Loucy (cell line): ENCODE measurements at regions not wholly inside any gene's neighbourhood (a gene's known extent, or its start where the extent isn't known, plus 50 kb on each side); places are given as distances from the start of the nearest gene placed in this dataset.

Experiments
- H2AFZ ChIP-seq: fragments of 200-600 bp; sonication (generic); 2 replicates; pipeline ENCODE4 v1.6.0; 2016; ENCODE audit warnings: antibody characterized with exemption, mild to moderate bottlenecking, low read length, moderate library complexity
- H3F3A ChIP-seq: fragments of 200-600 bp; 2 replicates; pipeline ENCODE4 v1.6.0; 2016; ENCODE audit warnings: antibody characterized with exemption, low read depth, mild to moderate bottlenecking
- H3K27me3 ChIP-seq: fragments of 200-600 bp; sonication (generic); 2 replicates; pipeline ENCODE4 v1.6.1; 2014; ENCODE audit warnings: low read length, mild to moderate bottlenecking; ENCODE audit not compliant: insufficient read depth, poor library complexity, severe bottlenecking
- H3K36me3 ChIP-seq: fragments of 200-600 bp; sonication (generic); 2 replicates; pipeline ENCODE4 v1.6.1; 2016; ENCODE audit warnings: low read length; ENCODE audit not compliant: insufficient read depth
- H3K4me1 ChIP-seq: fragments of 200-600 bp; sonication (generic); 2 replicates; pipeline ENCODE4 v1.5.1; 2014; ENCODE audit warnings: low read length, mild to moderate bottlenecking; ENCODE audit not compliant: insufficient read depth, poor library complexity, severe bottlenecking
- H3K4me2 ChIP-seq: fragments of 200-600 bp; sonication (generic); 2 replicates; pipeline ENCODE4 v1.6.0; 2014; ENCODE audit warnings: antibody characterized with exemption, low read length, low read depth, mild to moderate bottlenecking; ENCODE audit not compliant: poor library complexity, severe bottlenecking
- H3K4me3 ChIP-seq: fragments of 200-600 bp; sonication (generic); 2 replicates; pipeline ENCODE4 v1.5.1; 2014; ENCODE audit warnings: low read length, mild to moderate bottlenecking, mixed read lengths; ENCODE audit not compliant: poor library complexity, severe bottlenecking
- H3K79me2 ChIP-seq: fragments of 200-600 bp; sonication (generic); 2 replicates; pipeline ENCODE4 v1.6.1; 2014; ENCODE audit warnings: low read length; ENCODE audit not compliant: insufficient read depth
- H3K9ac ChIP-seq: fragments of 200-600 bp; sonication (generic); 2 replicates; pipeline ENCODE4 v1.6.0; 2014; ENCODE audit warnings: mild to moderate bottlenecking, low read depth, low read length, moderate library complexity; ENCODE audit not compliant: poor library complexity, severe bottlenecking
- H3K9me2 ChIP-seq: fragments of 200-600 bp; sonication (generic); replicated peaks from 2 replicates; pipeline ENCODE4 v1.6.1; 2016; ENCODE audit warnings: low read depth, low read length, mixed read lengths
- H3K9me3 ChIP-seq: fragments of 200-600 bp; sonication (generic); 2 replicates; pipeline ENCODE4 v1.6.1; 2014; ENCODE audit warnings: mild to moderate bottlenecking, antibody characterized with exemption, low read length, low read depth; ENCODE audit not compliant: insufficient read depth
- H4K20me1 ChIP-seq: fragments of 200-600 bp; sonication (generic); 2 replicates; pipeline ENCODE4 v1.6.0; 2014; ENCODE audit warnings: antibody characterized with exemption, low read length, mild to moderate bottlenecking; ENCODE audit not compliant: insufficient read depth, poor library complexity, severe bottlenecking
- CTCF ChIP-seq: fragments of 200-600 bp; sonication (generic); conservative IDR thresholded peaks from 2 replicates; pipeline ENCODE4 v1.5.1; 2014; ENCODE audit warnings: mild to moderate bottlenecking, antibody characterized with exemption, low read length
- EZH2phosphoT487 ChIP-seq: fragments of 200-600 bp; IDR thresholded peaks from 2 replicates; pipeline ENCODE4 v1.6.1; 2018; ENCODE audit warnings: antibody characterized with exemption, mild to moderate bottlenecking, moderate library complexity, borderline replicate concordance

- no peak overlapping the region for H3K4me2 ChIP-seq
- TF ChIP-seq EZH2phosphoT487: no peak
- no peak for TF ChIP-seq CTCF
- no peaks in the 10 kb centered on the region for H3K4me1 ChIP-seq
- no peak overlapping the region for H3K9ac ChIP-seq
- H3F3A ChIP-seq: no peaks in the 10 kb centered on the region
- H2AFZ ChIP-seq: no peak overlapping the region
- H3K9me2 ChIP-seq: no peaks in the 10 kb centered on the region
- H3K9me3 ChIP-seq: no peaks in the 10 kb centered on the region; the same call in 1 of the 2 replicates
- H3K36me3 ChIP-seq: no peaks in the 10 kb centered on the region
- no peak overlapping the region for H3K4me3 ChIP-seq
- H4K20me1 ChIP-seq: no peaks in the 10 kb centered on the region
- no peaks in the 10 kb centered on the region for H3K27me3 ChIP-seq
- H3K79me2 ChIP-seq: no peaks in the 10 kb centered on the region
These were observed 127.3 kb upstream of the PIEZO2 start for GRCh38 chr18:11276678-11277077.

GRCh38 chr18:11274144-11274794 is 124.9 kb upstream of the PIEZO2 start:
- no peaks in the 10 kb centered on the region for H4K20me1 ChIP-seq
- no peaks in the 10 kb centered on the region for H3K79me2 ChIP-seq
- no peaks in the 10 kb centered on the region for H3K4me1 ChIP-seq
- no peak overlapping the region for H3K9ac ChIP-seq
- no peaks in the 10 kb centered on the region for H3F3A ChIP-seq
- TF ChIP-seq EZH2phosphoT487 (no peak), CTCF (no peak)
- H3K4me2 ChIP-seq: no peak overlapping the region
- no peaks in the 10 kb centered on the region for H3K27me3 ChIP-seq
- H3K4me3 ChIP-seq: no peak overlapping the region
- no peaks in the 10 kb centered on the region for H3K36me3 ChIP-seq
- no peaks in the 10 kb centered on the region for H3K9me2 ChIP-seq
- no peaks in the 10 kb centered on the region; the same call in 1 of the 2 replicates for H3K9me3 ChIP-seq
- H2AFZ ChIP-seq: no peak overlapping the region

- H3K4me2 ChIP-seq: no peak overlapping the region
- H3K36me3 ChIP-seq: no peaks in the 10 kb centered on the region
- H3F3A ChIP-seq: no peaks in the 10 kb centered on the region
- no peak overlapping the region for H3K4me3 ChIP-seq
- H3K9me3 ChIP-seq: no peaks in the 10 kb centered on the region
- no peak overlapping the region for H3K9ac ChIP-seq
- H2AFZ ChIP-seq: no peak overlapping the region
- no peaks in the 10 kb centered on the region for H3K27me3 ChIP-seq
- H3K79me2 ChIP-seq: no peaks in the 10 kb centered on the region
- H3K4me1 ChIP-seq: no peaks in the 10 kb centered on the region
- H4K20me1 ChIP-seq: no peaks in the 10 kb centered on the region
- H3K9me2 ChIP-seq: no peaks in the 10 kb centered on the region
- TF ChIP-seq CTCF (no peak), EZH2phosphoT487 (no peak)
These were observed 123.1 kb upstream of the PIEZO2 start for GRCh38 chr18:11272516-11272915.
